GOT3 (cell line): ENCODE measurements at regions not wholly inside any gene's neighbourhood (a gene's known extent, or its start where the extent isn't known, plus 50 kb on each side); places are given as distances from the start of the nearest gene placed in this dataset.

Source experiments
- DNase-seq: peaks from one replicate; lab custom pipeline; 2025; ENCODE audit warnings: mixed read lengths; lab: John Stamatoyannopoulos, UW

GRCh38 chr3:193987186-193987585 is 148.8 kb upstream of the HES1 start:
- no peak for DNase-seq

DNA sequence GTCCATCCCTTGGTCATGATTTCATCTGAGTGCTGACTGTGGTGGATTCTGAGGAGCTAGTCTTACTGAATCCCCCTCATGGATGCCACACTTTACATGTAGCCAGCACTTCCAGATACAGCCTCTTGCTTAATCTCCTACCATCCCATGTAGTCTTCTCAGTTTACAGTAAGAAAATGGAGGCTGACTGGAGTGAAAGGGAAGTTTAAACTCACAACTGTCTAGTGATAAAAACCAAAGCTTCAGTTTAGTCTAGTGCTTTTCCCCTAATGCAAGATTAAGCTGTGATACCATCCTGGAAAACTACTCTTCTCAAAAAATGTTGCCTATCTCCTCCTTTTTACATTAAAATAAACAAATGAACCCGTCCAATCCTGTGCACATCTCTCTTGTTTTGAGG is 146.8 kb upstream of the HES1 start:
- DNase-seq = no peak

GRCh38 chr3:193991666-193992424 is 144.1 kb upstream of the HES1 start:
- DNase-seq = no peak

DNA sequence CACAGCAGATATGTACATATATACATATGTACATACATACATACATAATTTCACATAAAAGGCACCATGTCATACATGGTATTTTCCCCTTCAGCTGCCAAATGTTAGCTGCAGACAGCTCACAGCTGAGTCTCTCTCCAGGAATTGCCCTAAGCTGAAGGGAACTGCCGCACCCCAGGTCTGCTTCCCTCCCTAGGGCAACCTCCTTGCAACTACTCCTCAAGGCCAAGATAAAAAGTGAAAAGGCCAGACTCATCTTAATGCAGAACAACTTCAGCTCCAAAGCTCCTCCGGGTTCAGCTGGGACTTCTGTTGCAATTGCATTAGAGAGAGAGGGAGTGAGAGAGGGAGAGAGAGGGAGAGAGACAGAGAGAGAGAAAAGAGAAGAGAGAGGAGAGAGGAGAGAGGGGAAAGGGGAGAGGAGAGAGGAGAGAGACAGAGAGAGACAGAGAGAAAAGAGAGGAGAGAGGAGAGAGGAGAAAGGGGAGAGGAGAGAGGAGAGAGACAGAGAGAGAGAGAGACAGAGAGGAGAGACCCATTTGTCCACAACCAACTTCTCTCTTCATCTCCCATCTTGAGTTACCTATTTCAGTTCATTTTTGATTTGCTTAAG is 143.4 kb upstream of the HES1 start:
- DNase-seq = no peak

DNA sequence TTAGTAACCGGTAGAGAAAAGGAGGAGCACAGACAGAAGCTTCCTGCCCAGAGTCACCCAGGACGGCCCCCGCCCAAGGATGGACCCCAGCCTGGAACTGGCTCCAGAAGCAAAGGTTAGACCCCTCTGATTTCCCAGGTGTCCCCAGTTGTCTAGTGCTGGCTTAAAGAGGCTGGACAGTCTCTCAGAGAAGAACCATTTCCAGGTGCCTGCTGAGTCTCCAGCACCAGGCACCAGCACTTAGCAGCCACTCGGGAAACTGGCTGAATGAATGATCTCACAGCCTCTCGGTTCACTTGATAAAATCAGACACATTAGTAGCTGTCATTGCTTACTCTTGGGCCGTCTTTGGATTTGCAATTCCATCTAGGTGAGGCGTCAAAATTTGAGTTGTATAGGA is 139.7 kb upstream of the HES1 start:
- no peak for DNase-seq

DNA sequence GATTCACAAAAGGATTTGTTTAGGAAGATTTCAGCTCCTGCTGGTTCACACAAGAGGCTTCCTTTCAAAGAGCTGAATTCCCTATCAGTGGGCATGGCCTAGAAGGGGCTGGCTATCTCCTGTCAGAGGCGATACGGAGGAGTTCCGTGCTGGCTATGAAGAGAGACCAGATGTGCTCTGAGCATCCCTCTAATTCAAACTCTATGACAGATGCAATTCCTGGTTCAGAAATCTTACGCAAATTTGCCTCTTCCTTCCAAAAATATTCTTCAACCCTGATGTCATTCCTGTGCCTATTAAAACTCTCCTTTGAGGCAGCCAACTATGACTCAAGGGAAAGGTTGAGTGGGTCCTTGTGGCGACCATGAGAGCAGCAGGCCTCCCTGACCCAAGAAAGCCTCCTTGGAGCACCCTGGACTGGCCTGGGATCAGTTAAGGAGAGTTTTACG is 139.3 kb upstream of the HES1 start:
- no peak for DNase-seq

GRCh38 chr3:193997228-193998122 is 138.5 kb upstream of the HES1 start:
- no peak for DNase-seq

- no peak for DNase-seq
These were observed 137.9 kb upstream of the HES1 start for GRCh38 chr3:193998123-193998448.

DNA sequence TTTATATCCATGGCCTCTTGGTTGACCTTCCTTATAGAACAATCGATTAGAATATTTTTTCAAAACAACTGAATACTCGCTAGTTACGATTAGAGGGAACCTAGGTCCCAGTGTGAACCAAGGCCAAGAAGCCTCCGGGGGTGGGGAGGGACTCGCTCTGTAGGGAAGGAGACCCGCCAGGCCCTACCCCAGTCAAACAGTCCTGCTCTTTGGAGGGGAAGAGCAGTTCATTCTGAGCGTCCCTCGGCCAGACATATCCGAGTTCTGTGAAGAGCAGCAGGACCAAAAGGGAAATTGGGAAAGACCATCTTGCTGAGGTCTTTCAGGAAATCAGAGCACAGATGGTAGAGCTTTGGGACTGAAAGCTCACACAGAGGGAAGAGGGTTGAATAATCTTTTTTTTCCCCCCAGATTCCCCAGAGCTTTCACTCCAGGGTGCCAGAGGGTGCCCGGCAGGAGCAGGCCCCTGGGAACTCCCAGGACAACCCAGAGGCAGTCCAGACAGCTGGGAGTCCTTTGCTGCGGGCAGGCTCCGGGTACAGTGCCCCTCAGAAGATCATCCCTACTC is 137.2 kb upstream of the HES1 start:
- no peak for DNase-seq

DNA sequence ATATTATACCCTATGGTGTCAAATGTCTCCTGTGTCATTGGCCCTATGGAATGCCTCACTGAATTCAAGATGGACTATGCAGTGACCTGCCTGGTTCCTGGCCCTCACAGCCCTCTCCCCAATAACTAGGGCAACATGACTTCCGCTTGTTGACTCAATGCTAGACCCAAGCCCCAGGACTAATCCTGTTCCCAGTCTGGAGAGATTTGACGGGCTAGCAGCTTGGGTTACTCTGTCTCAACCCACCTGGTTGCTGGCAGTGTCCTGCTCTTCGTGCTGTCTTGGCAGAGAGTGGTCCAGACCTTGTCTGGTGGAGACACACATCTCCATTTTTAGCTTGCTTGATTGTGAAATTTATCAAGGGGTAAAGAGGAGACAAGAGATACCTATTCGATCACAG is 135.8 kb upstream of the HES1 start:
- DNase-seq = no peak

- DNase-seq = no peak
These were observed 135.2 kb upstream of the HES1 start for GRCh38 chr3:194000712-194001111.

- no peak for DNase-seq
These were observed 134.1 kb upstream of the HES1 start for GRCh38 chr3:194001728-194002459.

DNA sequence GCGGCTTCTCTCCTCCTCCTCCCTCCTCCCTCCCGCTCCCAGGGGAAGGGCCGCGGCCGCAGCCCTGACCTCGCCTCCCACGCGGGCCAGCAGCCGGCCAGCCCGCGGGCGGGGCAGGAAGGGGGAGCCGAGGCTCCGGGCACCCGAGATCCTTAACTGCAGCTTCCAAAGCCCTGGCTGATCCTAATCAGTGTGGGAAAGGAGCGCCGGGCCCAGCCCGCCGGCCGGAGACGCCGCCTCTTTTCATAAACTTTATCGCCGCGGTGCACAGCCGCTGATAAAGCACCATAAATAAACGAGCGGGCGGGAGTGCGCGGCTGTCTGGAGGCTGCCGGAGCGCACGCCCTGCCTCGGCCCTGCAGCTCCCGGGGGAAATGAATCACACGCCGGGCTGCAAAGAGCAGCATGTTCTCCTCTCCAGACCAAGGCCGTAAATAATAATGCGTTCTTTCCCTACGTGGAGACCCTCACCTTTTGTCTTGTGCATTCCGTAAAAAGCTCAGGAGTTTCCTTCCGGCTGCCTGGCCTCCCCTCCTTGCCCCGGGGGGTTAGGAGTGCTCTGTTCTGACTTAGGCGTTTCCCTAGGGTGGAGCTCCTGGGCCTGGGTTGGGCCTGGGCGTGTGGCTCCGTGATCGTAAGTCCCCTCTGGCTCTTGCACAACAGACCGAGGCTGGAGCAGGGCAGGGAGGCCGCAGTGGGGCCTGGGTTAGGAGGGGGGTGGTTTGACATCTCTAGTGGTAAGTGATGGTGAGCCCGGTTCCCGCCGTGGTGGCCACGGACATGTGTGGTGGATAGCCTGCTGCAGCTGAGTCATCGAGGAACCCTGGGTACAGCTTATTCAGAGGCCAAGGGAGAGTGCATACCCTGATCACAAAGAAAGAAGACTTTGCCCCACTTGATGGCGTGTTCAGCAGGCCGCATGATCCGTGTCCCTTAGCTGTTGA is 132.6 kb upstream of the HES1 start:
- DNase-seq = peak; percentile 96

GRCh38 chr3:194005930-194006501 is 129.9 kb upstream of the HES1 start:
- no peak for DNase-seq

DNA sequence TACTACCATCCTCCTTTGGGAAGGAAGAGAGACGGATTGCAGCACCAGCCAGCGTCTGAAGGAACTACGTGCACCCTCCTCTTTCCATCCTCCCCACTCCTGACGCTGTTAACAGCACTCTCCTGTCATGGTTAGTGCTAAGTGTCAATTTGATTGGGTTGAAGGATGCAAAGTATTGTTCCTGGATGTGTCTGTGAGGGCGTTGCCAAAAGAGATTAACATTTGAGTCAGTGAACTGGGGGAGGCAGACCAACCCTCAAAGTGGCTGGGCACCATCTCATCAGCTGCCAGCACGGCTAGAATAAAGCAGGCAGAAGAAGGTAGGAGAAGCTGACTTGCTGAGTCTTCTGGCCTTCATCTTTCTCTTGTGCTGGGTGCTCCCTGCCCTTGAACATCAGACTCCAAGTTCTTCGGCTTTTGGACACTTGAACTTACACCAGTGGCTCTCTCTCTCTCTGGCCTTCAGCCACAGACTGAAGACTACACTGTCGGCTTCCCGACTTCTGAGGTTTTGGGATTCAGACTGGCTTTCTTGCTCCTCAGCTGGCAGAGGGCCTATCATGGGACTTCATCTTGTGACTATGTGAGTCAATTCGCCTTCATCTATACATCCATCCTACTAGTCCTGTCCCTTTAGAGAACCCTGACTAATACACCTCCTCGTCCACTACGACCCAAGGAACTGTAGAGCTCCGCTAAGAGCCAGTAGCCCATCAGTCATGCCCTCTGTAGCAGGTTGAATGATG is 128.2 kb upstream of the HES1 start:
- no peak for DNase-seq

DNA sequence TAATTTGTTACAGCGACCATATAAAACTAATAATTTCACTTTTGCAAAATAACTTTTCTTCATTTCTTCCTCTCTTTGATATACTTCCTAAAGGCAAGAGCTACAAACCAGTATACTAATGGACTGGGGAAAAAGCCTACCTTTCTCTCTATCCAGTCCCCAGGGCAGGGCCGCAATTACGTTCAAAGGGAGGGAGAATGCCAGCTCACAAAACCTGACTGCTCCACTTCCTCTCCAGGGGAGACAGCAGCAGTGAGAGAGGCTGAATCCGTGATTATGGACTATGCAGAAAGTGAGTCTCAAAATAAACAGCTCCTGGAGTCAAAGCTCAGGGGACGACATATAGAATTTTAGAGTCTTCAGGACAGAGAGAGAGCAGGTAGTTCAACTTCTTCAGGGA is 126.9 kb upstream of the HES1 start:
- DNase-seq = no peak

DNA sequence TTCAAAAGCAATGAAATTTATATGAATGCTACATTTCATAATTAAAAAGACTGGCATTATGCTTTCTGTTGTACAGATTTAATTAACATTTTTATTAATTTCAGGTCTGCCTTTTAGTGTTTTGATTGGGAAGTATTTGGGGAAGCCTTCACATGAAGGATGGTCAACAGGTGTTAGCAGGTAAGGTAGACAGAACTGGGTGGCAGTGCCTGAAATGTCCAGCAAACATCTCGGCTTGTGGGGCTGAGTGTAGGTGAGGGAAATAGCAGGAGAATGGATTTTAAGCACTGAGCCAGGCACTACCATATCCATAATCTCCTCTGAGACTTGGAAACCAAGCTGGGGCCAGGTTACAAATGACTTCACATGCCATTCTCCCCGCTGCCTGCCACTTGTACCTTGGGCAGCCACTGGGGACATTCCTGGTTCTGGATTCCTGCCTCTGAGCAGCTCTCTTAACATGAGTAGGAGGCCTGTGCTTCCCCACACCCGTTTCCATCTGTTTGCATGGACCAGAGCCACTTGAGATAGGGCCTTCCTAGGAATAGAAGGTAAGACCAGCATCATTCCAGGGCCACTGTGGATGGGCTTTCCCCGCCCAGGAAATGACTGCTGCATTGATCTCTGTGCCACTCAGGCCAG is 125.9 kb upstream of the HES1 start:
- no peak for DNase-seq

DNA sequence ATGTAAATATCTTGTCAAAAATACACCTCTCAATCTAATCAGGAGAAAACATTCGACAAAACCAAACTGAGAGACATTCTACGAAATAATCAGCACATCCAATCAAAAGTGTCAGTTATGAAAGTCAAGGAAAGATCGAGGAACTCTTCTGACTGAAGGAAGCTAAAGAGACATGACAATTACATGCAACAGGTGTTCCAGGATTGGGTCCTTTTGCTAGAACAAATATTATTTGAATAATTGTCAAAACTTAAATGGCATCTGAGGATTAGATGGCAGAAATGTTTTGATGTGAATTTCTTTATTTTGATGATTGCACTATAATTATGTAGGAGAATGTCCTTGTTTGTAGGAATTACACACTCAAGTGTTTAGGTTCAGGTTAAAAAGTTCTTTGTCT is 124.1 kb upstream of the HES1 start:
- no peak for DNase-seq

GRCh38 chr3:194013928-194014327 is 122.0 kb upstream of the HES1 start:
- no peak for DNase-seq
